SK-N-SH treated with all-trans-retinoic acid at 6 μM for 48 hours (cell line): ENCODE measurements at regions not wholly inside any gene's neighbourhood (a gene's known extent, or its start where the extent isn't known, plus 50 kb on each side); places are given as distances from the start of the nearest gene placed in this dataset.

ENCODE experiments used
- ATAC-seq: fragments of 200-7000 bp; cut with Tn5 transposase; 3 replicates; pipeline ENCODE4 v1.9.1; 2020; ENCODE audit warnings: mild to moderate bottlenecking, moderate library complexity
- ARNTL ChIP-seq: fragments of 450-650 bp; formaldehyde crosslinking; IDR thresholded peaks from 2 replicates; pipeline ENCODE4 v1.5.0; 2020; ENCODE audit warnings: low read depth, mild to moderate bottlenecking, moderate library complexity, borderline replicate concordance
- BACH2 ChIP-seq: fragments of 250-450 bp; sonication (Bioruptor Pico); IDR thresholded peaks from 2 replicates; pipeline ENCODE4 v1.9.0; 2021; ENCODE audit warnings: mild to moderate bottlenecking, borderline replicate concordance
- ESRRG ChIP-seq: fragments of 250-450 bp; sonication (Bioruptor Pico); IDR thresholded peaks from 2 replicates; pipeline ENCODE4 v1.6.1; 2021; ENCODE audit warnings: mild to moderate bottlenecking
- GLIS3 ChIP-seq: fragments of 250-450 bp; sonication (Bioruptor Pico); IDR thresholded peaks from 2 replicates; pipeline ENCODE4 v1.5.0; 2020; ENCODE audit warnings: mild to moderate bottlenecking, moderate library complexity
- ISL1 ChIP-seq: fragments of 250-450 bp; sonication (Bioruptor Pico); IDR thresholded peaks from 2 replicates; pipeline ENCODE4 v2.1.2; 2022; ENCODE audit warnings: mild to moderate bottlenecking, moderate library complexity
- OSR1 ChIP-seq: fragments of 250-450 bp; sonication (Bioruptor Pico); IDR thresholded peaks from 2 replicates; pipeline ENCODE4 v1.8.0; 2022; ENCODE audit warnings: moderate library complexity, mild to moderate bottlenecking, inconsistent platforms
- PPARA ChIP-seq: fragments of 250-450 bp; sonication (Bioruptor Pico); IDR thresholded peaks from 2 replicates; pipeline ENCODE4 v1.5.0; 2020; ENCODE audit warnings: mild to moderate bottlenecking, borderline replicate concordance
- RARB ChIP-seq: fragments of 250-450 bp; sonication (Bioruptor Pico); IDR thresholded peaks from 2 replicates; pipeline ENCODE4 v1.8.0; 2021; ENCODE audit warnings: mild to moderate bottlenecking, moderate library complexity
- SNAI2 ChIP-seq: fragments of 250-450 bp; sonication (Bioruptor Pico); IDR thresholded peaks from 2 replicates; pipeline ENCODE4 v1.5.0; 2020; ENCODE audit warnings: mild to moderate bottlenecking, moderate library complexity
- TCF4 ChIP-seq: fragments of 250-450 bp; sonication (Bioruptor Pico); IDR thresholded peaks from 2 replicates; pipeline ENCODE4 v1.8.0; 2021; ENCODE audit warnings: mild to moderate bottlenecking, moderate library complexity, borderline replicate concordance
- TOX ChIP-seq: fragments of 250-450 bp; sonication (Bioruptor Pico); IDR thresholded peaks from 2 replicates; pipeline ENCODE4 v1.8.0; 2021; ENCODE audit warnings: mild to moderate bottlenecking, moderate library complexity, borderline replicate concordance
- ZC3H10 ChIP-seq: fragments of 250-450 bp; sonication (Bioruptor Pico); IDR thresholded peaks from 2 replicates; pipeline ENCODE4 v1.5.1; 2021; ENCODE audit warnings: mild to moderate bottlenecking, moderate library complexity
- ZFP3 ChIP-seq: fragments of 250-450 bp; sonication (Bioruptor Pico); IDR thresholded peaks from 2 replicates; pipeline ENCODE4 v1.5.0; 2020; ENCODE audit warnings: mild to moderate bottlenecking, moderate library complexity
- ZNF565 ChIP-seq: fragments of 450-650 bp; formaldehyde crosslinking; conservative IDR thresholded peaks from 2 replicates; pipeline ENCODE4 v1.5.0; 2020; ENCODE audit warnings: low read depth, mild to moderate bottlenecking, moderate library complexity
- ZNF70 ChIP-seq: fragments of 450-650 bp; formaldehyde crosslinking; IDR thresholded peaks from 2 replicates; pipeline ENCODE4 v1.5.0; 2020; ENCODE audit warnings: mild to moderate bottlenecking, moderate library complexity
- ZNF8 ChIP-seq: fragments of 450-650 bp; formaldehyde crosslinking; IDR thresholded peaks from 2 replicates; pipeline ENCODE4 v1.5.0; 2020; ENCODE audit warnings: mild to moderate bottlenecking, moderate library complexity
- TF ChIP-seq, protein P1 (sequence below): fragments of 250-450 bp; sonication (Bioruptor Pico); IDR thresholded peaks from 2 replicates; pipeline ENCODE4 v1.8.0; 2020; ENCODE audit warnings: mild to moderate bottlenecking, moderate library complexity, borderline replicate concordance
- TF ChIP-seq, protein P2 (sequence below): fragments of 250-450 bp; sonication (Bioruptor Pico); IDR thresholded peaks from 2 replicates; pipeline ENCODE4 v1.8.0; 2021; ENCODE audit warnings: low read depth, mild to moderate bottlenecking, moderate library complexity, borderline replicate concordance
- TF ChIP-seq, protein P3 (sequence below): fragments of 250-450 bp; sonication (Bioruptor Pico); IDR thresholded peaks from 2 replicates; pipeline ENCODE4 v1.5.1; 2021; ENCODE audit warnings: mild to moderate bottlenecking, moderate library complexity

DNA sequence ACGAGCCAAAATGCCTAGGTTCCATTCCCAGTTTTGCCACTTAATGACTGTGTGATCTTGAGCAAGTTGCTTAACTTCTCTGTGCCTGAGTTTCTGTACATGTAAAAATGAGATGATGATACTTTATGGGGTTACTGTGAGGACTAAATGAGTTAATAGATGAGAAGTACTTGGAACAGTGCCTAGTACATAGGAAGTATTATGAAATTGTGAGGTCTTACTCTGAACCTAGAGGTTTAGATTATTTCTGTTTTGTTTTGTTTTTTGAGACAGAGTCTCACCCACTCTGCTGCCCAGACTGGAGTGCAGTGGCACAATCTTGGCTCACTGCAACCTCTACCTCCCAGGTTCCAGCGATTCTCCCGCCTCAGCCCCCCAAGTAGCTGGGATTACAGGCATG lies 227.0 kb upstream of the POU2AF2 start (continued):
- TF ChIP-seq, protein P1, sequence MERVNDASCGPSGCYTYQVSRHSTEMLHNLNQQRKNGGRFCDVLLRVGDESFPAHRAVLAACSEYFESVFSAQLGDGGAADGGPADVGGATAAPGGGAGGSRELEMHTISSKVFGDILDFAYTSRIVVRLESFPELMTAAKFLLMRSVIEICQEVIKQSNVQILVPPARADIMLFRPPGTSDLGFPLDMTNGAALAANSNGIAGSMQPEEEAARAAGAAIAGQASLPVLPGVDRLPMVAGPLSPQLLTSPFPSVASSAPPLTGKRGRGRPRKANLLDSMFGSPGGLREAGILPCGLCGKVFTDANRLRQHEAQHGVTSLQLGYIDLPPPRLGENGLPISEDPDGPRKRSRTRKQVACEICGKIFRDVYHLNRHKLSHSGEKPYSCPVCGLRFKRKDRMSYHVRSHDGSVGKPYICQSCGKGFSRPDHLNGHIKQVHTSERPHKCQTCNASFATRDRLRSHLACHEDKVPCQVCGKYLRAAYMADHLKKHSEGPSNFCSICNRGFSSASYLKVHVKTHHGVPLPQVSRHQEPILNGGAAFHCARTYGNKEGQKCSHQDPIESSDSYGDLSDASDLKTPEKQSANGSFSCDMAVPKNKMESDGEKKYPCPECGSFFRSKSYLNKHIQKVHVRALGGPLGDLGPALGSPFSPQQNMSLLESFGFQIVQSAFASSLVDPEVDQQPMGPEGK (CRISPR knock-in tag), result no peak
- no peak for TF ChIP-seq PPARA (CRISPR knock-in tag)

DNA sequence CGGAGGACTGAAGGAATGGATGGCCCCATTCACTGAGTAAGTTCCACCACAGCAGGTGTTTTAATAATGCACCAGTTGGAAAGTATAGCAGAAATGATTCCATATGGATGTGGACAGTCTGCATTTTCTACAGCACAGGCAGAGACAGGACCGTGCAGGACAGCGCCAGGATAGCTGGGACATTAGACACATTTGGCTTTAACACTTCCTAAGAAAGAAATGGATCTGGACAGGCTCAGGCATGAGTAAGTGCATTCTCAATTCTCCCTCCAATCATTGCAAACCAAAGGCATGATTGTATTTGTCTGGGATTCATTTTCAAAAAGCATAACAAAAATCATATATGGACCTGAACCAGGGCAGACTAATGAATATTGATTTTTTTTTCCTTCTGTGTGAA lies 233.0 kb upstream of the POU2AF2 start:
- no peak for ATAC-seq
- TF ChIP-seq, protein P2, sequence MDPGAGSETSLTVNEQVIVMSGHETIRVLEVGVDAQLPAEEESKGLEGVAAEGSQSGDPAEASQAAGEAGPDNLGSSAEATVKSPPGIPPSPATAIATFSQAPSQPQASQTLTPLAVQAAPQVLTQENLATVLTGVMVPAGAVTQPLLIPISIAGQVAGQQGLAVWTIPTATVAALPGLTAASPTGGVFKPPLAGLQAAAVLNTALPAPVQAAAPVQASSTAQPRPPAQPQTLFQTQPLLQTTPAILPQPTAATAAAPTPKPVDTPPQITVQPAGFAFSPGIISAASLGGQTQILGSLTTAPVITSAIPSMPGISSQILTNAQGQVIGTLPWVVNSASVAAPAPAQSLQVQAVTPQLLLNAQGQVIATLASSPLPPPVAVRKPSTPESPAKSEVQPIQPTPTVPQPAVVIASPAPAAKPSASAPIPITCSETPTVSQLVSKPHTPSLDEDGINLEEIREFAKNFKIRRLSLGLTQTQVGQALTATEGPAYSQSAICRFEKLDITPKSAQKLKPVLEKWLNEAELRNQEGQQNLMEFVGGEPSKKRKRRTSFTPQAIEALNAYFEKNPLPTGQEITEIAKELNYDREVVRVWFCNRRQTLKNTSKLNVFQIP (CRISPR knock-in tag), result no peak
- TF ChIP-seq ZFP3 (CRISPR knock-in tag) (no peak), ZC3H10 (no peak), RARB (CRISPR knock-in tag) (no peak), ARNTL (CRISPR knock-in tag) (no peak), ZNF8 (no peak), TCF4 (CRISPR knock-in tag) (no peak)
- TF ChIP-seq, protein P3, sequence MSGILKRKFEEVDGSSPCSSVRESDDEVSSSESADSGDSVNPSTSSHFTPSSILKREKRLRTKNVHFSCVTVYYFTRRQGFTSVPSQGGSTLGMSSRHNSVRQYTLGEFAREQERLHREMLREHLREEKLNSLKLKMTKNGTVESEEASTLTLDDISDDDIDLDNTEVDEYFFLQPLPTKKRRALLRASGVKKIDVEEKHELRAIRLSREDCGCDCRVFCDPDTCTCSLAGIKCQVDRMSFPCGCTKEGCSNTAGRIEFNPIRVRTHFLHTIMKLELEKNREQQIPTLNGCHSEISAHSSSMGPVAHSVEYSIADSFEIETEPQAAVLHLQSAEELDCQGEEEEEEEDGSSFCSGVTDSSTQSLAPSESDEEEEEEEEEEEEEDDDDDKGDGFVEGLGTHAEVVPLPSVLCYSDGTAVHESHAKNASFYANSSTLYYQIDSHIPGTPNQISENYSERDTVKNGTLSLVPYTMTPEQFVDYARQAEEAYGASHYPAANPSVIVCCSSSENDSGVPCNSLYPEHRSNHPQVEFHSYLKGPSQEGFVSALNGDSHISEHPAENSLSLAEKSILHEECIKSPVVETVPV, result no peak

DNA sequence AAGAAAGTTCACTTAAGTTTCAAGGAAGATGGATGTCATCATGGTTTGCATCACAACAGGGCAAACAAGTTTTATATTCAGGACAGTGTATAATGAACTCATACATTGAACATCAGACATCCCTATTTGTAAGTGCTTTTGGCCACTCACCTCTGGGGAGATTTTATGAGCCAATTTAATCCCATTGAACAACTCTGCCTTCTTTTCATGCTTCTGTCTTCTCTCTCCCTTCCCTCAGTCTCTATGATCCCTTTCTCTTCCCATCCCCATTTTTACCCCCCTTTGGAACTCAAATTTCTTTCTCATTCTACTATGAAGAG lies 234.3 kb upstream of the POU2AF2 start:
- TF ChIP-seq BACH2 (CRISPR knock-in tag) (no peak), RARB (CRISPR knock-in tag) (no peak), ESRRG (CRISPR knock-in tag) (no peak), GLIS3 (CRISPR knock-in tag) (no peak)
- TF ChIP-seq, protein P1 (CRISPR knock-in tag), result no peak
- no peak for ATAC-seq

DNA sequence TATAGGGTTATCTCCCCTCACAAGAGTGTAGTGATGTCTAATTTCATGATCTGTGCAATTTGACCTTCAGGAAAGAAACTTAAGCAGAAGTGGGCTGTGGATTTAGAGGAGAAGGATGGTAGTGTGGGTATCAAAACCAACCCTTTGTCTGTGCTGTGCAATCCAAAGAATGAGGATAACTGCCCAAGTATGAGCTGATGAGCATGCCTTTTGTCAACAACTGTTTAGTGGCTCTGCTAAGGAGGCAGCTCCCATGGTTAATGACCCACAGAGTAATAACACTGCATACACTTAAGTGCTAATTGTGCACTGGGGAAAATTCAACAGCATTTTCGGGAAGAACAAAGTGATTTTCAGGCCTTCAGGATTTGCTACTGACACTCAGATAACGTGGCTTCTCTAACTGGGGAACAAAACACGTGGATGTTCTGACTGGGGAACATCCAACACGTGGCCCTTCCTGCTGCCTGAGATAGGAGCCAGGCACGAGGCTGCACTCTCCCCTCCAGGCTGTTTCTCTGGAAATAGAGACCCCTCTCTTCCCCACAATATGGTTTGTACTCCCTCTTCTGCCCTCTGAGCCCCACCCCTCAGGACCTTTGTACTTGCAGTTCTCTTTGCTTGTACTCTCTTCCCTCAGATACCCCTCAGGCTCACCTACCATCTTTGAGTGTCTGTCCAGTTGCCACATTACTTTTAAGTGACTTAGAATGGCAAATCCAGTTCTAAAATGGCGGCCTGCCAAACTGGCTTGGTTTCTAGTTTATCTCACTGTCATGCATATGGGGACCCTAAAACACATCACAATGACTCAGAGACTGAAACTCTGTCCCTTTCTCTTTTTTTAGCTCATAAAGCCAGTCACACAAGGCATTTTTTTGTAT lies 234.9 kb upstream of the POU2AF2 start:
- TF ChIP-seq PPARA (CRISPR knock-in tag) (no peak), SNAI2 (CRISPR knock-in tag) (no peak)
- TF ChIP-seq, protein P2 (CRISPR knock-in tag), result no peak
- ATAC-seq, result no peak

DNA sequence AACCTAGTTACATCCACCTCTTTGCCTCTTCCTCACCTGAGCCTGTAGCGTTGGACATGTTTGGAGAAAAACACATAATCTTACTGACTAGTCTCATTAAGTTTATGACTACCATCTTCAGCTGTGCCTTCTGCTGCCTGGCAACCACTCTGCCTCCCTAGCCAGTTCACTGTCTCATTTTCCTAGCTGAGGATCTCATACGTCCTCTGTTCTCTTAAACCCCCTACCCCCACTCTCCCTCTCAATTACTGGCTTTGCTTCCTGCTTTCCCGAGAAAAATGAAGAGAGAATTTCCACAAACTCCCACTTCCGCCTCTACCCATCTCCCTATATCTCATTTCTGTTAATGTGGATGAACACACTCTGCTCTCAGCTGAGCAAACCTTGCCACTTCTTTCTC lies 239.3 kb upstream of the POU2AF2 start:
- TF ChIP-seq OSR1 (CRISPR knock-in tag), result no peak
- no peak for TF ChIP-seq TOX (CRISPR knock-in tag)
- TF ChIP-seq BACH2 (CRISPR knock-in tag), result no peak
- no peak for TF ChIP-seq ISL1 (CRISPR knock-in tag)
- TF ChIP-seq ZC3H10, result no peak
- TF ChIP-seq ZNF565, result no peak
- no peak for TF ChIP-seq TCF4 (CRISPR knock-in tag)
- no peak for TF ChIP-seq SNAI2 (CRISPR knock-in tag)
- TF ChIP-seq ZNF70 (CRISPR knock-in tag), result no peak
- TF ChIP-seq PPARA (CRISPR knock-in tag), result no peak
- no peak for TF ChIP-seq RARB (CRISPR knock-in tag)
- no peak for ATAC-seq
